Smooth muscle cell (in vitro differentiated cells): ENCODE measurements at regions not wholly inside any gene's neighbourhood (a gene's known extent, or its start where the extent isn't known, plus 50 kb on each side); places are given as distances from the start of the nearest gene placed in this dataset.

ENCODE experiments used
- DNase-seq: peaks from one replicate; lab custom pipeline; 2025; ENCODE audit not compliant: unreplicated experiment; lab: John Stamatoyannopoulos, UW
- H2AFZ ChIP-seq: fragments of 200-600 bp; sonication (generic); 2 replicates; pipeline ENCODE4 v1.6.0; 2016; ENCODE audit warnings: antibody characterized with exemption, low read depth, mild to moderate bottlenecking
- H3F3A ChIP-seq: fragments of 200-600 bp; sonication (generic); 2 replicates; pipeline ENCODE4 v1.6.0; 2017; ENCODE audit warnings: antibody characterized with exemption, low read depth
- H3K27ac ChIP-seq: fragments of 200-600 bp; sonication (generic); 2 replicates; pipeline ENCODE4 v1.5.1; 2016; ENCODE audit warnings: low read depth, mild to moderate bottlenecking
- H3K27me3 ChIP-seq: fragments of 200-600 bp; sonication (generic); 2 replicates; pipeline ENCODE4 v1.6.1; 2016; ENCODE audit warnings: low read depth, mild to moderate bottlenecking
- H3K36me3 ChIP-seq: fragments of 200-600 bp; sonication (generic); 2 replicates; pipeline ENCODE4 v1.5.1; 2016; ENCODE audit warnings: low read depth
- H3K4me1 ChIP-seq: fragments of 200-600 bp; sonication (generic); 2 replicates; pipeline ENCODE4 v1.5.1; 2016; ENCODE audit warnings: low read depth
- H3K4me2 ChIP-seq: fragments of 200-600 bp; sonication (generic); 2 replicates; pipeline ENCODE4 v1.6.0; 2016; ENCODE audit warnings: mild to moderate bottlenecking
- H3K4me3 ChIP-seq: fragments of 200-600 bp; sonication (generic); 2 replicates; pipeline ENCODE4 v1.5.1; 2016; ENCODE audit warnings: mild to moderate bottlenecking
- H3K79me2 ChIP-seq: fragments of 200-600 bp; sonication (generic); 2 replicates; pipeline ENCODE4 v1.6.0; 2016; ENCODE audit warnings: low read depth, mild to moderate bottlenecking
- H3K9ac ChIP-seq: fragments of 200-600 bp; sonication (generic); 2 replicates; pipeline ENCODE4 v1.6.0; 2016; ENCODE audit warnings: low read depth
- H3K9me3 ChIP-seq: fragments of 200-600 bp; sonication (generic); replicated peaks from 2 replicates; pipeline ENCODE4 v1.5.1; 2016; ENCODE audit warnings: low read depth
- H4K20me1 ChIP-seq: fragments of 200-600 bp; sonication (generic); 2 replicates; pipeline ENCODE4 v1.6.0; 2016; ENCODE audit warnings: low read depth
- WGBS: methylation state at CpG from one replicate; pipeline ENCODE4 v1.1.7; 2016; ENCODE audit warnings: low lambda C conversion rate; 5-methylcytosine and 5-hydroxymethylcytosine counted together
- TF ChIP-seq, protein P1 (sequence below): fragments of 200-600 bp; sonication (generic); IDR thresholded peaks from 2 replicates; pipeline ENCODE4 v1.5.1; 2017; ENCODE audit warnings: borderline replicate concordance, mild to moderate bottlenecking, antibody characterized with exemption; ENCODE audit not compliant: insufficient read depth, poor library complexity, severe bottlenecking

DNA sequence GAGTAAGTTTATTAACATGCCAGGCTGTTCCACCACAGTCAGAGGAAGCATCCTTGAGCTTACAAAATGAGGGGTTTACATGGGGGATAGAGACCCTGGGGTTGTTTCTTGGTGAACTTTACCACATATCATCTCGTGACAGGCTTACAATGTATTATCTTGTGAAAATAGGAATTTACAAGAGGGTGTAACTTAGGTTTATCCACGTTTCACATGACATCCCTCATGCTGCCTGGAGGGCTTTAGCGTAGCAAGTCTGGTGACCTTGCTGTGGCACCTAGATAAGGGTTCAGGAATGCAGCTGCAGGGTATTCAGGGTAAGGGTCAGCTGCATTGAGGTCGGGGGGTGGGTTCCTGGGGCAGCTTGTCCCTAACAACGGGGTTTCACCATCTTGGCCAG is 154.6 kb upstream of the ARG1 start:
- H3K9me3 ChIP-seq, result no peaks in the 10 kb centered on the region
- H3K9ac ChIP-seq, result no peak overlapping the region
- no peak for DNase-seq
- H3K79me2 ChIP-seq, result no peaks in the 10 kb centered on the region
- no peaks in the 10 kb centered on the region for H4K20me1 ChIP-seq
- TF ChIP-seq, protein P1, sequence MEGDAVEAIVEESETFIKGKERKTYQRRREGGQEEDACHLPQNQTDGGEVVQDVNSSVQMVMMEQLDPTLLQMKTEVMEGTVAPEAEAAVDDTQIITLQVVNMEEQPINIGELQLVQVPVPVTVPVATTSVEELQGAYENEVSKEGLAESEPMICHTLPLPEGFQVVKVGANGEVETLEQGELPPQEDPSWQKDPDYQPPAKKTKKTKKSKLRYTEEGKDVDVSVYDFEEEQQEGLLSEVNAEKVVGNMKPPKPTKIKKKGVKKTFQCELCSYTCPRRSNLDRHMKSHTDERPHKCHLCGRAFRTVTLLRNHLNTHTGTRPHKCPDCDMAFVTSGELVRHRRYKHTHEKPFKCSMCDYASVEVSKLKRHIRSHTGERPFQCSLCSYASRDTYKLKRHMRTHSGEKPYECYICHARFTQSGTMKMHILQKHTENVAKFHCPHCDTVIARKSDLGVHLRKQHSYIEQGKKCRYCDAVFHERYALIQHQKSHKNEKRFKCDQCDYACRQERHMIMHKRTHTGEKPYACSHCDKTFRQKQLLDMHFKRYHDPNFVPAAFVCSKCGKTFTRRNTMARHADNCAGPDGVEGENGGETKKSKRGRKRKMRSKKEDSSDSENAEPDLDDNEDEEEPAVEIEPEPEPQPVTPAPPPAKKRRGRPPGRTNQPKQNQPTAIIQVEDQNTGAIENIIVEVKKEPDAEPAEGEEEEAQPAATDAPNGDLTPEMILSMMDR, result no peak
- H3F3A ChIP-seq, result no peaks in the 10 kb centered on the region
- H2AFZ ChIP-seq, result no peak overlapping the region
- WGBS, result 82% methylated on average over 5 of the region's 5 CpGs
- no peaks in the 10 kb centered on the region for H3K27me3 ChIP-seq
- no peak overlapping the region for H3K4me2 ChIP-seq
- H3K4me3 ChIP-seq, result no peak overlapping the region
- no peak overlapping the region for H3K27ac ChIP-seq
- no peaks in the 10 kb centered on the region for H3K36me3 ChIP-seq
- H3K4me1 ChIP-seq, result no peaks in the 10 kb centered on the region

DNA sequence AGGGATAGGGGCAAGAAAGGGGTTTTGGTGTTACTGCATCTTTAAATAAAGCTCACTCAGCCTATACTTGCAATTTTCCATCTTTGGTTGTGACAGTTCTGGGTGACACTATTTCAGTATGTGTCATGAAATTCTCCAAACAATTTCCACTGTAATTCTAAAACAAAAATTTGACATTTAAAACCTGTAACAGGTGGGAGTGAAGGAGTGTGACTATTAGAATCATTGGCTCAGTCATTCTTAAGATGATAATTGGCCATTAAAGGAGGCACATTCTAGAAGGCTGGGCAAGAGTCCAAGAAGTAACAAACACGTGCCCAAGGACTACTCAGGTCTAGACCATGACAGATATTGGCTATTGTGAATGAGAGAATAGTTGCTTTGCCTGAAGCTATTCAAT is 153.3 kb upstream of the ARG1 start:
- Histone ChIP-seq H3K9me3 (no peaks in the 10 kb centered on the region), H3F3A (no peaks in the 10 kb centered on the region), H2AFZ (no peak overlapping the region), H3K9ac (no peak overlapping the region), H3K4me1 (no peaks in the 10 kb centered on the region), H3K27me3 (no peaks in the 10 kb centered on the region), H4K20me1 (no peaks in the 10 kb centered on the region), H3K4me2 (no peak overlapping the region), H3K4me3 (no peak overlapping the region), H3K36me3 (no peaks in the 10 kb centered on the region), H3K27ac (no peak overlapping the region), H3K79me2 (no peaks in the 10 kb centered on the region)
- TF ChIP-seq, protein P1, result no peak
- no peak for DNase-seq
- WGBS, result 84% methylated on average over 1 of the region's 1 CpG

DNA sequence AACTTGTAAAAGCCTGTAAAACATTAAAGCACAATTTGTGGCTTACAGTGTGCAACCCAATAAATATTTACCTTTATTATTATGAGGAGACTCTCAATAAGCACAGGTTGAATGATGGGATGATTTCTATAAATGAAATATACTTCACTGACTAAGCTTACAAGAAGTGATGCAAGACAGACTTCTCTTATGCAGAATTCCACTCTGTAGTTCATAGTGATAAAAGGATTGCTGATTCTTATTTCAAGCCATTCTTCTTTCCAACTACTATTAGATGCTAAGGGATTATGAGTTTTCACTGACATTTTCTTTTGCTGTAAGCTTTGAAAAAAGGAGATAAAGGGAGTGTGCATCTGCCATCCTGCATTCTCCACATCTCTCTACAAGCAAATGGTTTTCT is 149.0 kb upstream of the ARG1 start:
- no peak overlapping the region for H3K4me2 ChIP-seq
- H3K9me3 ChIP-seq, result no peaks in the 10 kb centered on the region
- H3F3A ChIP-seq, result no peaks in the 10 kb centered on the region
- DNase-seq, result no peak
- TF ChIP-seq, protein P1, result no peak
- no peaks in the 10 kb centered on the region for H3K4me1 ChIP-seq
- H3K36me3 ChIP-seq, result no peaks in the 10 kb centered on the region
- no peaks in the 10 kb centered on the region for H3K79me2 ChIP-seq
- H3K4me3 ChIP-seq, result no peak overlapping the region
- no peak overlapping the region for H3K27ac ChIP-seq
- H3K9ac ChIP-seq, result no peak overlapping the region
- no peaks in the 10 kb centered on the region for H4K20me1 ChIP-seq
- H2AFZ ChIP-seq, result no peak overlapping the region
- H3K27me3 ChIP-seq, result no peaks in the 10 kb centered on the region

DNA sequence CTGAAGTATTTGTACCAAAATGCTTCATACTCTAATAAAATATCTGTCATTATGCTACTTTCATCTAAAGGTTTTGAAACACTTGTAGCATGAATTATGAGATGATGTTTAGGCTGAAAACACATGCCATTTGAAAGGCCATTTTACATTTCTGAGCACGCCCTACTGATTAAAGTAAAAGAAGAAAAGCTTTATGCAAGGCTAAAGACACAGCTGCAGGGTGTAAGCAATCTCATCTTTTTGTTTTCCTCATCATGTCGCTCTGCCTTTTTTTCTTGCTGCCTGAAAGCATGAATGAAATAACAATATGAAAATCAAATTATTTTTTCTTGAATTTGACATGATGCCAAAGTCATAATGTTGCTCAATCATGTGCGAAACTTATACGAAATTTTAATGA is 148.6 kb upstream of the ARG1 start:
- no peaks in the 10 kb centered on the region for H3K27me3 ChIP-seq
- H4K20me1 ChIP-seq, result no peaks in the 10 kb centered on the region
- DNase-seq, result no peak
- H3F3A ChIP-seq, result no peaks in the 10 kb centered on the region
- no peak overlapping the region for H3K27ac ChIP-seq
- H3K4me3 ChIP-seq, result no peak overlapping the region
- no peak overlapping the region for H2AFZ ChIP-seq
- no peaks in the 10 kb centered on the region for H3K36me3 ChIP-seq
- no peaks in the 10 kb centered on the region for H3K79me2 ChIP-seq
- TF ChIP-seq, protein P1, result no peak
- H3K4me1 ChIP-seq, result no peaks in the 10 kb centered on the region
- no peak overlapping the region for H3K4me2 ChIP-seq
- H3K9ac ChIP-seq, result no peak overlapping the region
- 89% methylated on average over 4 of the region's 4 CpGs for WGBS
- no peaks in the 10 kb centered on the region for H3K9me3 ChIP-seq
